Stimulated activated naive CD8-positive, alpha-beta T cell treated with anti-CD3 and anti-CD28 coated beads, Interleukin-15, Interleukin-2, amounts not matched to agents 100 ng/mL and 50 ng/mL, for 24 hours (primary cell): ENCODE measurements at regions not wholly inside any gene's neighbourhood (a gene's known extent, or its start where the extent isn't known, plus 50 kb on each side); places are given as distances from the start of the nearest gene placed in this dataset.

Experiments used
- H3K27ac Mint-ChIP-seq: one replicate; pipeline ENCODE4 v1.8.0; 2021; ENCODE audit warnings: mild to moderate bottlenecking, mixed read lengths
- H3K27me3 Mint-ChIP-seq: one replicate; pipeline ENCODE4 v1.8.0; 2021; ENCODE audit warnings: mixed read lengths
- H3K36me3 Mint-ChIP-seq: one replicate; pipeline ENCODE4 v1.8.0; 2021; ENCODE audit warnings: low read depth, mixed read lengths
- H3K4me1 Mint-ChIP-seq: one replicate; pipeline ENCODE4 v1.8.0; 2021; ENCODE audit warnings: low read depth, mixed read lengths
- H3K4me3 Mint-ChIP-seq: one replicate; pipeline ENCODE4 v1.8.0; 2021; ENCODE audit warnings: mild to moderate bottlenecking, mixed read lengths
- H3K9me3 Mint-ChIP-seq: one replicate; pipeline ENCODE4 v1.8.0; 2021; ENCODE audit warnings: mixed read lengths

GRCh38 chr16:86367291-86368072 is 142.8 kb upstream of the FOXF1 start:
- Mint-ChIP-seq H3K36me3 (no peaks in the 10 kb centered on the region), H3K4me1 (no peaks in the 10 kb centered on the region), H3K4me3 (no peak overlapping the region), H3K27me3 (peaks cover 6% of the 10 kb centered on the region), H3K9me3 (no peaks in the 10 kb centered on the region), H3K27ac (no peak overlapping the region)

GRCh38 chr16:86368261-86368660 is 142.1 kb upstream of the FOXF1 start:
- Mint-ChIP-seq H3K9me3 (no peaks in the 10 kb centered on the region), H3K27me3 (peaks cover 5% of the 10 kb centered on the region), H3K27ac (no peak overlapping the region), H3K4me3 (no peak overlapping the region), H3K36me3 (no peaks in the 10 kb centered on the region), H3K4me1 (no peaks in the 10 kb centered on the region)

DNA sequence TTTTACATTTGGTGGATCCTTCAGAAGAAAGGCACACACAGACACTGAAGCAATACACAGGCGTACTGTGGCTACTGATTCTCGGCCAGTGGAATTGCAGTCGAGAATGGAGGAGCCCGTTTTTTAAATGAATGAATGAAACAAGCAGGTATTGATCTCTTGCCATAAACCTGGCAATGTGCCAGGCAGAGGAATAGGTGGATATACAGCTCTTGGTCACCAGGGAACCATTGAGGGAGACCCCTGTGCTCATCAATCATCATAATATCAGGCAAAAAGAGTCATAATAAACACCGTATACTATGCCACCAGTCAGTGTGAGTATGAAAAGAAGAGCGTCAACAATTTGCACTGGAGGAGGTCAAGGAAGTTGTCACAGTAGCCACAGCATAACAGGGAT is 140.3 kb upstream of the FOXF1 start:
- no peak overlapping the region for H3K4me3 Mint-ChIP-seq
- no peak overlapping the region for H3K27ac Mint-ChIP-seq
- peaks cover 5% of the 10 kb centered on the region for H3K27me3 Mint-ChIP-seq
- no peaks in the 10 kb centered on the region for H3K4me1 Mint-ChIP-seq
- no peaks in the 10 kb centered on the region for H3K36me3 Mint-ChIP-seq
- H3K9me3 Mint-ChIP-seq, result peaks cover 6% of the 10 kb centered on the region

DNA sequence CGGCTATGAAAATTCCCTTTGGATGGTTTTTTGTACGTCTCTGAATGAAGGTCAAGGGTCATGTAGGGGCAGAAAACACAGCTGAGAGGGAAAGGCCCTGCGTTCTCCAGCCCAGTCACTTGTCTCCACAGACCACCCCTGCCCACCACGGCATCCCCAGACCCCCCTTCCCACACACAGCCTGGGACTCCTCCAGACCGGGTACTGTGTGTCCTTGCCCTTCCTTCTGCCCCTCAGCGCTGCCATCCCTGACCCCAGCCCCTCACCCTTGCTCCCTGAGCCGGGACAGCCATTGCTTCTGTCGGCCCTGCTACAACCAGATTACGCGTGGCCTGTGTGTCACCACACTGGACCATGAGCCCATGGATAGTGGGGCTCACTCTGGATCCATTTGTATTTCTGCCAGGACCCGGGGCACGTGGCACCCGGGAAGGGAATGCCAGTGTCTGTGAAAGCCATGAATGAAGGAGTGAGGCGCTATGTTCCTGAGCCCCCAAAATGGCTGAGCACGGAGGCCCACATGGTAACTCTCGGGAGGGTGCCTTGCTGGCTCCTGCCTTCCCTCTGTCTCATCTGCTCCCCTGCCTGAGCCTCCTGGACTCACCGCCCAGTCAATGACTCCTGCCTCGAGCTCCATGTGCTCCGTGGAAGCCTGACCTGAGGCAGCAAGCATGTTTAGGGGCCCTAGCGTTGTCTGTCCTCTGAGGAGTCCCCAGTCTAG is 139.1 kb upstream of the FOXF1 start:
- no peak overlapping the region for H3K27ac Mint-ChIP-seq
- no peak overlapping the region for H3K4me3 Mint-ChIP-seq
- H3K27me3 Mint-ChIP-seq, result peaks cover 5% of the 10 kb centered on the region
- no peaks in the 10 kb centered on the region for H3K36me3 Mint-ChIP-seq
- H3K4me1 Mint-ChIP-seq, result no peaks in the 10 kb centered on the region
- peaks cover 6% of the 10 kb centered on the region for H3K9me3 Mint-ChIP-seq

GRCh38 chr16:86372193-86372592 is 138.1 kb upstream of the FOXF1 start:
- Mint-ChIP-seq H3K27me3 (peaks cover 5% of the 10 kb centered on the region), H3K4me3 (no peak overlapping the region), H3K4me1 (no peaks in the 10 kb centered on the region), H3K27ac (no peak overlapping the region), H3K36me3 (no peaks in the 10 kb centered on the region), H3K9me3 (peaks cover 6% of the 10 kb centered on the region)

- no peaks in the 10 kb centered on the region for H3K36me3 Mint-ChIP-seq
- no peak overlapping the region for H3K27ac Mint-ChIP-seq
- H3K4me3 Mint-ChIP-seq, result no peak overlapping the region
- no peaks in the 10 kb centered on the region for H3K4me1 Mint-ChIP-seq
- peaks cover 5% of the 10 kb centered on the region for H3K27me3 Mint-ChIP-seq
- H3K9me3 Mint-ChIP-seq, result peaks cover 6% of the 10 kb centered on the region
Measured at GRCh38 chr16:86373276-86373901, 136.9 kb upstream of the FOXF1 start.

DNA sequence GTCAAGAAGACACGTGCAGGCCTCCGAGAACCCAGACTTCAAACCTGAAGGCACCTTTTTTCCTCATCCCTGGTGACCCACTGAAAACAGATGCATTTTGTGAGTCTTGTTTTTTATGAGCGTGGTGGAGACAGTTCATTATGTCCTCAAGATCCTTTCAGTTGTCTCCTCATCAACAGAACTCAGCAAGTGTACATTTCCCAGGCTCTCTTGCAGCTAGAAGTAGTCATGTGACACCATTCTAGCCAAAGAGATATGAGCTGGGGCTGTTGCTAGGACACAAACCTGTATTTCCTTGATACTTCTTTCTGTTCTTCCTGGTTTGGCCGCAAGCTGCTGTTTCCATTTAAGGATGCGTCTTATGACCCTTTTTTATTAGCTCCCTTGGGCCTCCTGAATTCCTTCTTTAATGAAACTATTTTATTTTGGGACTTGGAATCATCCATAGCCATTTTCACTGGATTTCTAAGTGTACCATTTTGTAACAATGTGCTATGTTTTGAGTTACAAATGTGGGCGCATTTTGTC is 135.7 kb upstream of the FOXF1 start:
- Mint-ChIP-seq H3K4me3 (no peak overlapping the region), H3K27me3 (peaks cover 5% of the 10 kb centered on the region), H3K9me3 (peaks cover 6% of the 10 kb centered on the region), H3K36me3 (no peaks in the 10 kb centered on the region), H3K27ac (no peak overlapping the region), H3K4me1 (no peaks in the 10 kb centered on the region)

- Mint-ChIP-seq H3K9me3 (peaks cover 6% of the 10 kb centered on the region), H3K27me3 (peaks cover 5% of the 10 kb centered on the region), H3K36me3 (no peaks in the 10 kb centered on the region), H3K27ac (no peak overlapping the region), H3K4me1 (no peaks in the 10 kb centered on the region), H3K4me3 (no peak overlapping the region)
Measured at GRCh38 chr16:86375364-86375763, 135.0 kb upstream of the FOXF1 start.

GRCh38 chr16:86375851-86376250 is 134.5 kb upstream of the FOXF1 start:
- Mint-ChIP-seq H3K27ac (no peak overlapping the region), H3K4me1 (no peaks in the 10 kb centered on the region), H3K4me3 (no peak overlapping the region), H3K36me3 (no peaks in the 10 kb centered on the region), H3K27me3 (peaks cover 5% of the 10 kb centered on the region), H3K9me3 (peaks cover 6% of the 10 kb centered on the region)

DNA sequence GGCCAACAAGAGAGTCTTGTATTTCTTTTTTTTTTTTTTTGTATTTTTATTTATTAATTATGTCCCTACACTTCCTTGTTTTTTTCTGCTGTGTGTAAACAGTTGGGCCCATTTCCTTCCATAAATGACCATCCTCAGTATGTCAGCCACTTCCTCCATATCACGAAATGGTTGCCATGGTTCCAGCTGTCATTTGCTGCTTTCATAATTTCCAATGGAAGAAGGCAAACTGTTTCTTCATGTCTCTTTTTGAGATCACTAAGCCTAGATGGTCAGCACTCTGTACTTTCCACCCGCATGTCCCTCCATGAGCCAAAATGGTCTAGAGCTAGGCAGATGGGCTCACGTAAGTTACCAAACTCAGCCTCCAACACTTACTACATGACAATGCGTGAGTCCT is 133.5 kb upstream of the FOXF1 start:
- no peak overlapping the region for H3K4me3 Mint-ChIP-seq
- H3K36me3 Mint-ChIP-seq, result no peaks in the 10 kb centered on the region
- no peaks in the 10 kb centered on the region for H3K4me1 Mint-ChIP-seq
- H3K27ac Mint-ChIP-seq, result no peak overlapping the region
- H3K27me3 Mint-ChIP-seq, result peaks cover 13% of the 10 kb centered on the region
- peaks cover 6% of the 10 kb centered on the region for H3K9me3 Mint-ChIP-seq

GRCh38 chr16:86377251-86378022 is 132.9 kb upstream of the FOXF1 start:
- Mint-ChIP-seq H3K27me3 (peaks cover 13% of the 10 kb centered on the region), H3K9me3 (peaks cover 6% of the 10 kb centered on the region), H3K4me1 (no peaks in the 10 kb centered on the region), H3K4me3 (no peak overlapping the region), H3K36me3 (no peaks in the 10 kb centered on the region), H3K27ac (no peak overlapping the region)

DNA sequence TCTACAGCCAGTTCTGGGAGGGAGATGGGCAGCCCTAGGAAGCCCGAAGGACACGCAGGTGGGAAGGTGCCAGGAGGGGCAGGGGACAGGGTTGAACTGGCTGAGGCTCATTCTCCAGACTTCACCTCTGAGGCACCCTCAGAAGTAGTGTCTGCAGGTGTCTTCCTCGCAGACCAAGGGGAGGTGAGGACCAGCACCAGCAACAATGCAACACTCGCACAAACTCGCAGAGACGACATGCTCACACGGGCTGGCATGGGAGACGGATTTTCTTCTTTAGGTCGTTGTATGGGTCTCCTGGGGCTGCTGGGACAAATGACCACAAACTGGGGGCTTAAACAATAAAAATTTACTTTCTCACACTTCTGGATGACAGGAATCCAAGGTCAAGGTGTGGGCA is 132.2 kb upstream of the FOXF1 start:
- peaks cover 13% of the 10 kb centered on the region for H3K27me3 Mint-ChIP-seq

GRCh38 chr16:86378831-86379504 is 131.4 kb upstream of the FOXF1 start:
- Mint-ChIP-seq H3K36me3 (no peaks in the 10 kb centered on the region), H3K27me3 (peaks cover 18% of the 10 kb centered on the region), H3K4me3 (no peak overlapping the region), H3K4me1 (no peaks in the 10 kb centered on the region), H3K9me3 (peaks cover 6% of the 10 kb centered on the region), H3K27ac (no peak overlapping the region)

More for the DNA sequence above, 132.2 kb upstream of the FOXF1 start:
- Mint-ChIP-seq H3K36me3 (no peaks in the 10 kb centered on the region), H3K9me3 (peaks cover 6% of the 10 kb centered on the region), H3K27ac (no peak overlapping the region), H3K4me3 (no peak overlapping the region), H3K4me1 (no peaks in the 10 kb centered on the region)

- Mint-ChIP-seq H3K9me3 (peaks cover 3% of the 10 kb centered on the region), H3K27me3 (peaks cover 19% of the 10 kb centered on the region), H3K4me1 (no peaks in the 10 kb centered on the region), H3K4me3 (no peak overlapping the region), H3K27ac (no peak overlapping the region), H3K36me3 (no peaks in the 10 kb centered on the region)
Measured at GRCh38 chr16:86379505-86379846, 130.9 kb upstream of the FOXF1 start.
